ENCODE measurements at regions not wholly inside any gene's neighbourhood (a gene's known extent, or its start where the extent isn't known, plus 50 kb on each side); places are given as distances from the start of the nearest gene placed in this dataset.

- no peak for TF ChIP-seq EP300 (IDR thresholded peaks at IDR 0.05; ENCODE audit: low read depth)
- TF ChIP-seq, protein P1, sequence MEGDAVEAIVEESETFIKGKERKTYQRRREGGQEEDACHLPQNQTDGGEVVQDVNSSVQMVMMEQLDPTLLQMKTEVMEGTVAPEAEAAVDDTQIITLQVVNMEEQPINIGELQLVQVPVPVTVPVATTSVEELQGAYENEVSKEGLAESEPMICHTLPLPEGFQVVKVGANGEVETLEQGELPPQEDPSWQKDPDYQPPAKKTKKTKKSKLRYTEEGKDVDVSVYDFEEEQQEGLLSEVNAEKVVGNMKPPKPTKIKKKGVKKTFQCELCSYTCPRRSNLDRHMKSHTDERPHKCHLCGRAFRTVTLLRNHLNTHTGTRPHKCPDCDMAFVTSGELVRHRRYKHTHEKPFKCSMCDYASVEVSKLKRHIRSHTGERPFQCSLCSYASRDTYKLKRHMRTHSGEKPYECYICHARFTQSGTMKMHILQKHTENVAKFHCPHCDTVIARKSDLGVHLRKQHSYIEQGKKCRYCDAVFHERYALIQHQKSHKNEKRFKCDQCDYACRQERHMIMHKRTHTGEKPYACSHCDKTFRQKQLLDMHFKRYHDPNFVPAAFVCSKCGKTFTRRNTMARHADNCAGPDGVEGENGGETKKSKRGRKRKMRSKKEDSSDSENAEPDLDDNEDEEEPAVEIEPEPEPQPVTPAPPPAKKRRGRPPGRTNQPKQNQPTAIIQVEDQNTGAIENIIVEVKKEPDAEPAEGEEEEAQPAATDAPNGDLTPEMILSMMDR (IDR thresholded peaks at IDR 0.05) = no peak
These were observed 66.9 kb upstream of the KCNE2 start for GRCh38 chr21:34296878-34297277.
